Endothelial cell of umbilical vein (primary cell): ENCODE measurements at regions not wholly inside any gene's neighbourhood (a gene's known extent, or its start where the extent isn't known, plus 50 kb on each side); places are given as distances from the start of the nearest gene placed in this dataset.

Experiments used
- BruUV-seq: library from RNA; stranded (reverse); fragments of 400-500 nt; replicated peaks from 2 replicates; lab custom pipeline; 2021; lab: Mats Ljungman, UMichigan
- CTCF ChIA-PET: fragments of 300-600, 350-600 bp; sonication (Branson Sonifier 250); formaldehyde crosslinking; loops from one replicate; lab custom pipeline; 2021; ENCODE audit warnings: antibody characterized with exemption, inconsistent platforms; lab: Charles Lee
- POLR2A ChIA-PET: fragments of 300-600, 350-600 bp; sonication (Branson Sonifier 250); formaldehyde crosslinking; loops from one replicate; lab custom pipeline; 2021; ENCODE audit warnings: antibody characterized with exemption, inconsistent platforms; lab: Charles Lee
- DNase-seq: peaks from one replicate; pipeline ENCODE4 v3.0.0-alpha.2; 2011; ENCODE audit warnings: low read depth, low spot score
- FAIRE-seq: peaks from 2 replicates; lab custom pipeline; 2011; peaks lifted over from hg19 to GRCh38; lab: Jason Lieb, UNC
- H2AFZ ChIP-seq: 2 replicates; pipeline ENCODE4 v1.6.0; 2012; ENCODE audit warnings: low read depth, low read length, control low read depth, inconsistent platforms
- H3K27ac ChIP-seq: 2 replicates; pipeline ENCODE4 v1.5.1; 2011; ENCODE audit warnings: low read depth, mild to moderate bottlenecking, control low read depth, low read length, moderate library complexity; ENCODE audit not compliant: insufficient read depth
- H3K27me3 ChIP-seq, 2 experiments: 2 replicates each; pipeline versions ENCODE4 v1.6.0 to v1.6.1; 2011; ENCODE audit warnings: low read length in 2 of 2, mixed read lengths in 1 of 2; ENCODE audit not compliant: control insufficient read depth in 2 of 2, insufficient read depth in 2 of 2
- H3K36me3 ChIP-seq, 2 experiments: 2 replicates in 1 of 2; 3 replicates in 1 of 2; pipeline ENCODE4 v1.5.1; 2011; ENCODE audit warnings: low read length in 2 of 2, mild to moderate bottlenecking in 1 of 2, moderate library complexity in 1 of 2; ENCODE audit not compliant: control insufficient read depth in 2 of 2, insufficient read depth in 2 of 2; ENCODE audit errors: extremely low read depth in 1 of 2
- H3K4me1 ChIP-seq: 3 replicates; pipeline ENCODE4 v1.5.1; 2011; ENCODE audit warnings: mild to moderate bottlenecking, low read length; ENCODE audit not compliant: control insufficient read depth, insufficient read depth; ENCODE audit errors: extremely low read depth
- H3K4me2 ChIP-seq: 2 replicates; pipeline ENCODE4 v1.6.1; 2011; ENCODE audit warnings: low read length, control low read depth, mixed read lengths; ENCODE audit not compliant: insufficient read depth
- H3K4me3 ChIP-seq, 3 experiments: fragments of 200-600 bp in 1 of 3; sonication (generic), shearing (Covaris generic) in 1 of 3; replicated peaks in 1 of 3; 2 replicates each; pipeline ENCODE4 v1.5.1; 2011 to 2016; ENCODE audit warnings: control low read depth in 3 of 3, low read length in 3 of 3, mild to moderate bottlenecking in 2 of 3, inconsistent platforms in 1 of 3, low read depth in 1 of 3, moderate library complexity in 1 of 3; ENCODE audit not compliant: insufficient read depth in 1 of 3
- H3K79me2 ChIP-seq: 2 replicates; pipeline ENCODE4 v1.6.0; 2012; ENCODE audit warnings: low read length, inconsistent platforms; ENCODE audit not compliant: control insufficient read depth, insufficient read depth
- H3K9ac ChIP-seq: replicated peaks from 2 replicates; pipeline ENCODE3; 2011; ENCODE audit warnings: low read length, control low read depth; ENCODE audit not compliant: insufficient read depth; ENCODE audit errors: extremely low read depth
- H3K9me1 ChIP-seq: replicated peaks from 3 replicates; pipeline ENCODE4 v1.6.0; 2011; ENCODE audit warnings: mild to moderate bottlenecking, low read length; ENCODE audit not compliant: control insufficient read depth, insufficient read depth; ENCODE audit errors: extremely low read depth
- H3K9me3 ChIP-seq: replicated peaks from 2 replicates; pipeline ENCODE4 v1.5.1; 2012; ENCODE audit warnings: low read length, inconsistent platforms; ENCODE audit not compliant: control insufficient read depth, insufficient read depth
- H4K20me1 ChIP-seq: replicated peaks from 2 replicates; pipeline ENCODE3; 2011; ENCODE audit warnings: mild to moderate bottlenecking, low read length; ENCODE audit not compliant: control insufficient read depth, insufficient read depth; ENCODE audit errors: extremely low read depth
- CTCF ChIP-seq, 2 donors: IDR thresholded peaks; 1 replicate in 1 of 2; 2 replicates in 1 of 2; pipeline ENCODE4 v1.5.1; 2011; ENCODE audit warnings: low read length in 2 of 2, mild to moderate bottlenecking in 2 of 2, moderate library complexity in 2 of 2, control low read depth in 1 of 2, inconsistent platforms in 1 of 2, low read depth in 1 of 2; ENCODE audit not compliant: insufficient read depth in 1 of 2; ENCODE audit errors: extremely low read depth in 1 of 2
- EZH2 ChIP-seq: IDR thresholded peaks from 2 replicates; pipeline ENCODE4 v1.6.1; 2012; ENCODE audit warnings: borderline replicate concordance, low read depth, mild to moderate bottlenecking, moderate library complexity, low read length, inconsistent platforms; ENCODE audit not compliant: severe bottlenecking
- FOS ChIP-seq: IDR thresholded peaks from 2 replicates; pipeline ENCODE4 v1.6.1; 2011; ENCODE audit warnings: mild to moderate bottlenecking, low read length, moderate library complexity, borderline replicate concordance; ENCODE audit not compliant: insufficient read depth
- GATA2 ChIP-seq: IDR thresholded peaks from 2 replicates; pipeline ENCODE4 v1.7.0; 2011; ENCODE audit warnings: low read depth, mild to moderate bottlenecking, moderate library complexity, mixed read lengths, low read length; ENCODE audit not compliant: insufficient read length, insufficient read depth
- JUN ChIP-seq: IDR thresholded peaks from 2 replicates; pipeline ENCODE4 v1.6.1; 2011; ENCODE audit warnings: borderline replicate concordance, low read depth; ENCODE audit not compliant: insufficient read length, insufficient read depth
- MAX ChIP-seq: IDR thresholded peaks from 2 replicates; pipeline ENCODE4 v1.6.1; 2011; ENCODE audit not compliant: insufficient read depth, insufficient read length
- MYC ChIP-seq: IDR thresholded peaks from one replicate; pipeline ENCODE4 v1.6.1; 2011; ENCODE audit warnings: mild to moderate bottlenecking, low read depth, low read length
- POLR2A ChIP-seq: IDR thresholded peaks from 2 replicates; pipeline ENCODE4 v1.6.1; 2012; ENCODE audit warnings: low read depth, mild to moderate bottlenecking, control low read depth, low read length
- POLR2AphosphoS5 ChIP-seq: IDR thresholded peaks from 2 replicates; pipeline ENCODE4 v1.6.1; 2012; ENCODE audit warnings: low read depth, mild to moderate bottlenecking, control low read depth, low read length, moderate library complexity; ENCODE audit not compliant: insufficient read depth
- dilution Hi-C: fragments of 300-500 bp; cut with MboI; formaldehyde crosslinking; loops from one replicate; pipeline ENCODE4 v1.15.0; 2019; ENCODE audit warnings: low sequenced_read_pairs; ENCODE audit not compliant: extremely low pct_ligation_motif_present
- intact Hi-C: fragments of 100-400 bp; cut with micrococcal nuclease; formaldehyde crosslinking; loops from one replicate; pipeline ENCODE4 v1.10.0; 2022

- BruUV-seq = no TSS peak
- no peaks in the 10 kb centered on the region for H3K9me1 ChIP-seq
- H2AFZ ChIP-seq = no peak overlapping the region
- H3K79me2 ChIP-seq = no peaks in the 10 kb centered on the region
- no peak overlapping the region for H3K27ac ChIP-seq
- no peaks in the 10 kb centered on the region for H4K20me1 ChIP-seq
- H3K4me1 ChIP-seq = no peaks in the 10 kb centered on the region
- intact Hi-C loops = no loop called here
- dilution Hi-C loops = no loop called here
- ChIA-PET POLR2A (no interaction called here), CTCF (interaction anchor here (0.7 to 3.0 kb wide), 4 partner anchors 20 to 176 kb away, joined by 3 to 10 read pairs (median 6); no protein-coding TSS in a partner anchor)
- no peak for TF ChIP-seq POLR2AphosphoS5
- no peak for TF ChIP-seq JUN
- TF ChIP-seq GATA2 = no peak
- no peak for TF ChIP-seq EZH2
- no peak for TF ChIP-seq MYC
- TF ChIP-seq FOS = no peak
- TF ChIP-seq CTCF (IDR thresholded peaks at IDR 0.05; ENCODE audit: extremely low read depth in 1 of 2, insufficient read depth in 1 of 2, low read depth in 1 of 2, low read length in 2 of 2) = no peak
- no peak for TF ChIP-seq MAX
- TF ChIP-seq POLR2A = no peak
- FAIRE-seq = no peak
- no peak for DNase-seq
- H3K27me3 ChIP-seq = peaks cover 3% of the 10 kb centered on the region in 2 experiments
- no peak overlapping the region for H3K9ac ChIP-seq
- no peak overlapping the region for H3K4me3 ChIP-seq
- H3K36me3 ChIP-seq = no peaks in the 10 kb centered on the region
- H3K4me2 ChIP-seq = no peak overlapping the region
- H3K9me3 ChIP-seq = no peaks in the 10 kb centered on the region
Observed at GRCh38 chr5:141783947-141784296, 94.3 kb downstream of the PCDH1 start.
